Stimulated activated CD8-positive, alpha-beta memory T cell treated with anti-CD3 and anti-CD28 coated beads, Interleukin-7, amount 100 ng/mL, for 24 hours (primary cell): ENCODE measurements at regions not wholly inside any gene's neighbourhood (a gene's known extent, or its start where the extent isn't known, plus 50 kb on each side); places are given as distances from the start of the nearest gene placed in this dataset.

Experiments used
- DNase-seq: peaks from one replicate; pipeline ENCODE4 v3.0.0-alpha.2; 2020; ENCODE audit warnings: low read depth

- DNase-seq = no peak
These were observed 87.1 kb upstream of the TNFAIP3 start for GRCh38 chr6:137779982-137780381.

GRCh38 chr6:137780447-137781034, 86.5 kb upstream of the TNFAIP3 start:
- no peak for DNase-seq

GRCh38 chr6:137781639-137782038, 85.4 kb upstream of the TNFAIP3 start:
- DNase-seq = no peak

GRCh38 chr6:137782166-137783039, 84.7 kb upstream of the TNFAIP3 start:
- DNase-seq = no peak

GRCh38 chr6:137783710-137784109, 83.3 kb upstream of the TNFAIP3 start:
- no peak for DNase-seq

GRCh38 chr6:137784583-137784982, 82.5 kb upstream of the TNFAIP3 start:
- DNase-seq = no peak

GRCh38 chr6:137787016-137787415, 80.0 kb upstream of the TNFAIP3 start:
- no peak for DNase-seq

GRCh38 chr6:137788248-137788647, 78.8 kb upstream of the TNFAIP3 start:
- no peak for DNase-seq

GRCh38 chr6:137791281-137792159, 75.5 kb upstream of the TNFAIP3 start:
- DNase-seq = no peak

- no peak for DNase-seq
These were observed 74.7 kb upstream of the TNFAIP3 start for GRCh38 chr6:137792160-137793033.

- DNase-seq = no peak
These were observed 73.1 kb upstream of the TNFAIP3 start for GRCh38 chr6:137793805-137794515.

GRCh38 chr6:137794516-137795201, 72.4 kb upstream of the TNFAIP3 start:
- no peak for DNase-seq

GRCh38 chr6:137795501-137795900, 71.6 kb upstream of the TNFAIP3 start:
- no peak for DNase-seq

- no peak for DNase-seq
These were observed 68.8 kb upstream of the TNFAIP3 start for GRCh38 chr6:137798261-137798660.

GRCh38 chr6:137798846-137799245, 68.2 kb upstream of the TNFAIP3 start:
- no peak for DNase-seq

- DNase-seq = no peak
These were observed 67.0 kb upstream of the TNFAIP3 start for GRCh38 chr6:137799950-137800568.

GRCh38 chr6:137800762-137801161, 66.3 kb upstream of the TNFAIP3 start:
- DNase-seq = no peak

GRCh38 chr6:137801352-137802114, 65.5 kb upstream of the TNFAIP3 start:
- no peak for DNase-seq
